GM18907 (cell line): ENCODE measurements at regions not wholly inside any gene's neighbourhood (a gene's known extent, or its start where the extent isn't known, plus 50 kb on each side); places are given as distances from the start of the nearest gene placed in this dataset.

Source experiments
- ATAC-seq: cut with Tn5 transposase; IDR thresholded peaks from one replicate; pipeline ENCODE4 v1.9.1; 2021; ENCODE audit warnings: mild to moderate bottlenecking, moderate library complexity; ENCODE audit not compliant: unreplicated experiment

DNA sequence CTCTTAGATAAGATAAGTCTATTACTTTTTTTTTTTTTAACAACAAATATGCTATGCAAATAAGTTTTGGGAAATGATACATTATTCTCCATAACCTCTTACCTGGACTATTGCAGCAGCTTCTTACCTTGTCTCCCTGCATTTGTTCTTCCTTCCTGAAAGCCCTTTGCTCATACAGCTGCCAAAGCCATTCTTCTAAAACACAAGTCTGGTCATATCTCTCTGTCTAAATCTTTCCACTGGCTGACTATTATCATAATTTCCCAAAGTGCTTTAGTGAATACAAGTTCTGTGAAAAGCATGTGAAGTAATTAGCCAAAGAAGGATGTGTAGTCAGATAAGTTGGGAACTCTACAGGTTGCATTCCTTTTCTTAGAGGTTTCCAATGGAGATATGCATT lies 115.4 kb upstream of the CNTLN start:
- ATAC-seq, result no peak

DNA sequence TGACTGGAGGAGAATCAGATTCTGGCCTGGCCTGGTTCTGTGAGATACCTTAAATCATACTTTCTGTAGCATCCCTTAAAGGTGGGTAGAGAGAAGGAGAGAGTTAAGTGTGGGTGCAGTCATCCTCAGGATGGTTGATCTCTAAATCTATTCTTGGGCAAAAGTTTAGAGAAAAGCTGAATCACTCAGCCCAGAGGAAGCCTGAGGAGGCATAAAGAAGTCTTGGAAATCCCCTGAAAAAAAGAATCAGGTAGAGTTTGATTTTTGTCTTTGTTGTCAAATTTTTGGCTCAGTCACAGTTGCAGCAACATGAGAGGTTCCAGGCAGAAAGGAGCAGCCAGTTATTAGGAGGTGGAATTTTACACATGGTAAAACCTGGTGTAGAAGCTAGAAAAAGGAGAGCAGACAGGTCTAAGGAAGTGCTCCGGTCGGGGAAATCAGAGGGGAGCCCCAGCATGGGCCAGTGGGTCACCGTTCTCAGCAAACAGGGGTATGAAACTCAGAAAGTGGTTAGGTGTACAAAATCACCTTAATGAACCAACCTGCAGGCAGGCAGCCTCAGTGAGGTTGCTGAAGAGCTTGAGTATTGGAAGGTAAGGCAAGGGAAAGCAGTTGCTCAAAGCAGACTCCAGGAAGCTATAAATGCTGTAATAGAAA lies 116.2 kb upstream of the CNTLN start:
- ATAC-seq, result peak; percentile 44

DNA sequence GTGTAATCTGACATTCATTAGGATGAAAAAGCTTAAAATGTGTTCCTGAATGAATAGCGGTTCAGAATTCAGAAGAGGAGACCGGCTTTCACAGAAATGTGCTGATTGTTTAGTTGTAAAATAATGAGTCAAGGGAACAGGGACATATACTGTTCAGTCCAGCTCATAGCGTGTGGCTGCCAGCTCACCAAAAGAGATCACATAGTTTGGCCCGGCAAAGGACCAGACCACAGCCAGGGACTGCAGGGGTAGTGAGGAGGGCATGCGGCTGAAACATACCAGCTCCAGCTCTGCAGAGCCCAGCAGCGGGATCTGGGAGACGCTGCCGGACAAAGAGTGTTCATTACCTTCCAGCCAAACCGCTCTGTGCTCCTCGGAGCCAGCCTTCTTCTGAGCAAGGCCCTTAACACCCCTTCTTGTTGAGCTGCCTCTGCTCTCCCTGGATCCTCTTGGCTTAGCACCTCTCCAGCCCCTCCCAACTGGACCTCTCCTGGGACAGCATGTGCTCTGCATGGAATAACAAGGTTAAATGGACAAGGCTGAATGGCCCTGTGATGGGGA lies 116.8 kb upstream of the CNTLN start:
- no peak for ATAC-seq

DNA sequence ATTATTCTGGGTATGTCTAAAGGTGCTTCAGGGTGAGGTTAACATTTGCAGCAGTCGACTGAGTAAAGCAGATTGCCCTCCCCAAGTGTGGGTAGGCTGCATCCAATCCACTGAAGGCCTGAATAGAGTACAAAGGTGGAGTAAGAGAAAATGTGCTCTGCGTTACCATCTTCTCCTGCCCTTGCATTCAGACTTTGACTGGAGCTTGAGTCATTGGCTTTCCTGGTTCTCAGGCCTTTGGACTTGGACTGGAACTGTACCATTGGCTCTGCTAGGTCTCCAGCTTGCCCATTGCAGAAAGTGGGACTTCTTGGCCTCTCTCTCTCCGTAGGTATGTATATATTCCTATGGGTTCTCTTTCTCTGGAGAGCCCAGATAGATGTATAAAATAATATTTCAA lies 120.9 kb upstream of the CNTLN start:
- no peak for ATAC-seq

DNA sequence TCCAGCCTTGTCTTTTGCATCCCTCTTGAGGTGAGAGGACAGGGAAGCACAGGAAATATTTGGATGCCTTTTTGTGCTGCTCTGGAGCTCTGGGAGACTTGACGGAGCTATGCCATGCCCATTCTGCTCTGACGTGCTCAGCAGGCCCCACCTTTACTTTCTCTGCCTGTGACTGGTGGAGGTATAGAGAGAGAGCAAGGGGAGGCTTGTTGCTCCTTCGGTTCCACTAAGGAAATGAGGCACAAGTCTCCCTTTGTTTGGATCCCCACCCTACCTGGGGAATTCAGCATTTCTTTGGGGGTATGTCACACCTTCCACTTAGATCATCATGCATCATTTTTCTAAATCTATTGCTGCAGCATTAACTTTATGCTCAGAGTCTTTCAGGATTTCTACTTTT lies 121.8 kb upstream of the CNTLN start:
- no peak for ATAC-seq

DNA sequence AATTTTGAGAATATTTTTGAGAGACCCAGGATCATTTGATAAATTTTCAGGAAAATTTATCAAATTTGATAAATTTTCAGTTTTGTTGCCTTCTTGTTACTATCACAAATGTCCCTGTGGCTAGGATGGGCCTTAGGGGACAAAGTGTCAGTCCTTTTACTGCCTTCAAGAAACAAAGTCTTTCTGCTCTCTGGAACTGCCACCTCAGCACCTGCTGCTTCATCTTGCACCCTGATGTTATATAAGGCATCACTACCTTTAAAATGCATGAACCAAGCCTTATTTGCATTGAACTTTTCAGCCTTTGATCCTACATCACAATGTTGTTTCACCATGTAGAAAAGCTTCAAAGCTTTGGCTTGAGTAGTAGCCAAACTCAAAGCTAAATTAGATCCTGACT lies 123.0 kb upstream of the CNTLN start:
- no peak for ATAC-seq

DNA sequence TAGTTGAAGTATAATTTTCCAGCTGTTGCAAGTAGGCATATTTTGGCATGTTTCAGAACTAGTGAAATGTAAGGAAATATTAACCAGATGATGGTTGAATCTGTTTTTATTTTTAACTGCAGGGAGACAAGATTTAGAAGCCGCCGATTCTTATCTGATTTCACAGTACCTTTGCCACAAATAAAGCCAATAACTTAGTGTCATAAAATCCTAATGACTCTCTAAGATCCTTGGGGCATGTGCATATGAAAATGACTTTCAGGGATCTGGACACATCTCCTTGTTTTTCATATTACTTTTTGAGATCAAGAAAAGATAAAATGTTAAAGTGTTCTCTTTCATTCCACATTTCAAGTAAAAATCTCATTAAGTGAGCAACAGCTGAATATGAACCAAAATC lies 125.8 kb upstream of the CNTLN start:
- no peak for ATAC-seq

DNA sequence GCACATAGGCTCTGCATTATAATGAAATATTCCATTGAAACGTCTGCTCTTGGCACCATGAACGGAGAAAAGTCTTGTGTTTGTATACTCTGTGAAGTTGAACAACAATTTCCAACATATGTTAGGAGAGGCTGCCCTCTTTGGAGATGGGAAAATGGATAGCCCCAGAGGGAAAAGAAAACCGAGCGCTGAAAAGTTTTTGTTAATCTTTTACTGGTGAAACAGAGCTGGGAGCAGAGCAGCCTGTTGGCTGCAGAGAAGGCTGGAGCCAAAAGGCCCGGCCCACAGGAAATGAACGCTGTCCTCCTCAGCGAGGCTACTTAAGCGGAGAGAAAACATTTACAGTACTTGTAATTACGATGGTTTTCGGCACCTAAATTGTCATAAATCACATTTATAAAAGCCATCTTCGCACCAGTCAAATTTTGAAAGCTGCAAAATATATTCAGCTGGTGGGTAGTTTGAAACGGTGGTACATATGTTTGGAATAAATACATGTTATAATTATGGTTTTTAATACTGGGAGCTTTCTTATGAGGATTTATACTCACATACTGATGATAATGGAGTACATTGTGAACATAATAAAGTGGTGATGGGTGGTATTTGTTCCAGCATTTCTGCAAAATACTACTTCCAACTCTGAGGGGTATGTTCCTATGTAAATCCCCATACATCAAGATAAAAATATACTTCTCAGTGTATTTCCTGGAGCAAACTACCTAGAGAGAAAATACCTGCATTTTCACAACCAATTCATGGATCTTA lies 129.6 kb upstream of the CNTLN start:
- ATAC-seq, result peak; percentile 80

DNA sequence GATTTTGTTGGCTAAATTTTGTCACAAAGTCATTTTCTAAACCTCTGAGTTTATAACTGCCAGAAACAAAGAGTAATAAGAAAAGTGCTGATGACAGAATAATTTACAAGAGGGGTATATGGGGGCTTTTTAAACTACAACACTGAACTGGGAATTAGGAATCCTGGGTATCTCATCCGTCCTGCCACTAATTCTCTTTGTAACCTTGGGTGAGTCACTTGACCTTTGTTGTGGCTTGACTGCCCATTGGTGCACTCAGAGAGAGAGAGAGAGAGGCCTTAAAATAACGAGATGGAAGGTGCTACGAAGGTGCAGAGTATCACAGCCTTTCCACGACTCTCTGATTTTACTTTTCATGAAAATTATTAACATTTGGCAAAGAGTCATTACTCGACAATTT lies 130.3 kb upstream of the CNTLN start:
- ATAC-seq, result no peak

DNA sequence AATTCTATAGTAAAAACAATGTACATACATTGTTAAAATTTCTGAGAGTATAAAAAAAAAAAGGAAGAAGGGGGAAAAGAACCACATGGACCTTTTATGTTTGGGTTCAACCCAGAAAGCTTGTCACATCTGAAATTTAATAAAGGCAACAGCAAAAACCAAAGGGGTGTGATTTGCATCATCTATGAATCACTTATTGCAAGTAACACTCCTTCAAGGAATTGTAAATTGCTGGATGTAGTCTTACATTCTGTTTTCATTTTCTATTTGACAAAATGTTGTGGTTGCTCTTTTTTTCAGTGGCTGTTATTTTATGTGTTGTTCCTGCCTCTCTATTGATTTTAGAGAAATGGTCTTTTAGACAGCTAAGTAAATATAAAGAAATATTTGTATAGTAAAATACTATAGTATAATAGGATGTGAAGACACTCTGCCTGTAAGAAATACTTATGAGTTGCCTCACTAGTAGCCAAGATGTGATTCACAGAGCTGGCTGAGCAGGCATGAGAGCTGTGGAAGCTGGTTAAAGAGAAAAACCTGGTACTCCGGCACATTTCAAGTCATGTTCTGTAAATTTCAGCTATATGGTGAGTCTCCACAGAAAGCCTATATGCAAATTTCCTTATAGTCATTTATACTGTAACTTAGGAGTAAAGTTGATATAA lies 131.1 kb upstream of the CNTLN start:
- ATAC-seq, result no peak

DNA sequence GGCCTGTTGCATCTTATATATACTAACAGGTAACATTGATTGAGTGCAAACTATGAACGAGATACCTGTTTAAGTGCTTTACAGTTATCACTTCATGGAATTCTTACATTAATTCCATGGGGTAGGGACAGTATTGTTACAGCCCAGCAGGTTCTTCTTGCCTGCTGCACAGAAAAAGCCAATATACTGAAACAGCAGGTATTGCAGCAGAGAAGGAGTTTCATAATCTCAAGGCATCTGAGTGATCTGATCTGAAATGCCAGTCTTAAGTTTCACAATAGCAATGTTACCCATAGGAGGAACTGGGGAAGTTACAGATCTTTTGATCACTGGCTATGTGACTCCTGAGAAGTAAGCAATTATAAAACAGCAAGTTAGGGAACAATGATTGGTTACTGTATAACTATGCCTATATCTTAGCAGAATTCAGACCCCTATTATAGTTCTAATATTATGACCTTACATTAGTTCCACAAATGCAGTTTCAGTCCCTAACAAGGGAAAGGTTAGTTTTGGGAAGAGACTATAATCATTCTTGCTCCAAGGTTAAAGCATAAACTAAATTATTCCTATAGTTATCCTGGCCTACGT lies 126.5 kb upstream of the BNC2 start:
- ATAC-seq, result no peak

DNA sequence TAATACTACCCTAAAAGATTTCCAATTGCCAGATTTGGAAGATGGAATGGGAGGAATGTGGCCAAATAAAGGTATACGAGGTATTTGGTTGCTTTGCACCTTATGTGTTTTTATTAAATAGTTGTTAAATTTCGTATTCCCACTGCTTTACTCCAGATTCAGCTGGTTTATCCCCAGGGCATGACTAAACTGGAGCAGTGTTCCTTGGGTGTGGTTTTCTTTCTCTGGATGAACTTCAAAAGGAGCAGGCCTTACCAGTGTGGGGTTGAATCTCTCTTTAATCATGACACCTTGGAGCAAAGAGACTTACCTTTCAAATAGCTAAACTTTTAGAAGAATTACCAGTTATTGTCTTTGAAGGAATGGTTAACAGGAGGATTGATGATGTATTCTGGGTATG lies 121.7 kb upstream of the BNC2 start:
- ATAC-seq, result no peak

DNA sequence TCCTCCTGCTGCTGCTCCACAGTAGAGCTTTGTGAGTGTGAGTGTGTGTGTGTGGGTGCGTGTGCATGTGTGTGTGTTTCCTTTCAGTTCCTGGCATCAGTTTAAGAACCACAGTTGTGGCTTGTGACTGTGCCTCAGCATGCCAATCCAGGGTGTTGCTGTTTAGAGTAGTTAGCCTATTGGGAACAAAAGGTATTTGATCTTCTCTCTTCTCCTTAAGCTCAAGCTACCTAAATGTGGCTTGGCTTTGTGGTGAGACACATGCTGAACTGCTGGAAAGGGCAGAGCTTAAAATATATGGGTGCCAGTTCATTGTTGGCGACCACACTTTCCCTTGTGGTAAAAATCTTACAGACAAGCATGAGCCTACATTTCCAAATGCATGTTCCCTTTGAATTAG lies 116.6 kb upstream of the BNC2 start:
- no peak for ATAC-seq

DNA sequence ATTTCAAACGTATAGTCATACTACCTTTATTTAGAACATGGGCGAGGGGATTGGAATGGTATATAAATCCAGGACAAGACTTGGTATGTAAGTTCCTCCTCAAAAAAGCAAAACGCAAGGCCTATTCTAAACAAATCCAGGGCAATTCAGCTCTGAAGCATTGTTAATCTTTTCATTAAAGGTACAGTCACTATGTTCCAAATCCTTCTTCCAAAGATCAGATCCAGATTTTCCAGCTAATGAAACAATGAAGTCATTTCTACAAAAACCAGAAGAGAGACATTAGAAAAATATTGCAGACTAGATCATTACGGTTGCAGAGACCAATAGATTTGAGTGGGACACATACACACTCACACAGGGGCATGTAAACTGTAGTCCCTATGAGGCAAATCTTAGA lies 116.1 kb upstream of the BNC2 start:
- ATAC-seq, result no peak

DNA sequence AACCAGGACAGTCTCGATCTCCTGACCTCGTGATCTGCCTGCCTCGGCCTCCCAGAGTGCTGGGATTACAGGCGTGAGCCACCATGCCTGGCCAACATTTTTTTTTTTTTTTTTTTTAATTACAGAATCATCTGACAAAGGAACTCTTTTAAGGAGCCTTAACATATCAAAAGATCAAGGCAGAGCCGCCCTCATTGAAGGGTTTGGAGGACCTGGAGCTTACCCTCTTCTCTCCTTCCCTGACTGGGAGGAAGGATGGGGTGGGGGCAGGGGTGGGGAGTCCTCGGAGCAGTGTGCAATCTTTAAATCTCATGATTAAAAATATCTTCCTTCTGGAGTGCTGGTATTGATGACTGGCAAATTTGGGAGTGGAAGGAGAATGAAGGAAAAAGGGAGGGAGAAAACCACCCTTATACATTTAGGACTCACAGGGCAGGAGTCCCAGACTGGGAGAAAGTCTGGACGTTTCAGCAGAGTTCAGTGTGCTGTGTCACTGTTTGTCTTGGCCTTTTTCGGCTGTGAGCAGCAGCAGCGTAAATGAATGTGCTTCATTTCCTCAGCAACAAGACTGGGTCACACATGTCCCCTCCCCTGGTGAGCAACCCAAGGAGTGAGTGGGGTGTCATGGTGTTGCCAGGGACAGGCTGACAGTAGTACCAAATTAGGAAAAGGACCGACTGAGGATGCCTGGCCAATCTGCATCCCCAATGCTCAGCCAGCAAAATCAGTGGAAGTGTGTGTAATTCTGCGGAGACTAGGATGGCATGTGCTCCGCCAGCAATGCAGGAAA lies 115.3 kb upstream of the BNC2 start:
- ATAC-seq, result no peak

DNA sequence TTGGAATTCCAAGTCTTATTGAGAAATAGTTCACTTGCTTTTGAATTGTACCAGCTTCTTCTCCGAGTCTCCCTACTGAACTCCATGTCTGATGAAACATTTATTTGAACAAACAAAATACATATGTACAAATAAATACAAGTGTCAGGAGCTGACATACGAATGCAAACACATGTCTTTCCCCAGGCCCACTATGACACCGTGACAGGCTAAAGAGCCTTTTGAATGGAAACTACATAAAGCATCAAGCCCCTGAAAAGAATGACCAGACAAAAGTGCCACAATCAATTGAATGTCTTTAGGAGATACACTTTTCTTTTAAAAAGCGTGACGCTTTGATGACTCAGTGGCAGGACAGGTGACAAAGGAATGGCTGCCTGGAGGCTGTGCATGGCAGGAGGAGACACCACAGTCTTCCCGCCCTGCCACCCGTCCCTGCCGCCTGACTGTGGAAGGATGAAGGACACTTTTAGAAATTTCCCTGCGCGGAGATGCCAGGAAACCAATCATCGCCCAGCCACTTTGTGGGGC lies 112.4 kb upstream of the BNC2 start:
- no peak for ATAC-seq

DNA sequence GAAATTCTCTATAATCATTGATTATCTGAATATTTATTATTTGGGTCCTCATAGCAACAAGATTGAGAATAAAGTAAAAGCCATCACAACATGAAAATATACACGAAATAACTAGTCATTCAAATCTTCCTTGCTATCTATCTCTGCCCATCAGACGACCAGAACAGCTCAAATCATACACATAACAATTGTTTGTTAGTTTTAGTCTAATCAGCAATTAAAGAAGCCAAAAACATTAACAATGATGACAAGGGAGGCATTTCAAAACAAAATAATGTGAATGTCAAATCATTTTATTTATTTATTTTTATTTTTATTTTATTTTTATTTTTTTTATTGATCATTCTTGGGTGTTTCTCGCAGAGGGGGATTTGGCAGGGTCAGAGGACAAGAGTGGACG lies 106.0 kb upstream of the BNC2 start:
- ATAC-seq, result no peak

DNA sequence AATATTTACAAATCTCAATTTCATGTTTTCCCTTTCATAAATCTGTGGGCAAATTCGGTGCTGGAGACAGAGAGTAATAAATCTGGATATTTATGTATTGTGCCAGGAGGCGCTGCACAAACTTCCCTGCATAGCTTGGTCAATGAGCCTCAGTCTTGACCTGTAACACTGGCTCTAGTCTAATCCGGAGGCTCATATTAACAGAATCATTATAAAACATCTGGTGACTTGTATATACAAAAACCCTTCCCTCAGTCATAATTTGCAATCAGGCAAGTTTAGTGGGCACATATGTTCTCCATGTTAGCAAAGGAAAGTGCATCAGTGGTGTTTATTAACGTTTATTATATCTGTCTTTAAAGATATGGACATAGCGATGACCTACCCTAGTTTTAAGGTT lies 104.0 kb upstream of the BNC2 start:
- no peak for ATAC-seq

DNA sequence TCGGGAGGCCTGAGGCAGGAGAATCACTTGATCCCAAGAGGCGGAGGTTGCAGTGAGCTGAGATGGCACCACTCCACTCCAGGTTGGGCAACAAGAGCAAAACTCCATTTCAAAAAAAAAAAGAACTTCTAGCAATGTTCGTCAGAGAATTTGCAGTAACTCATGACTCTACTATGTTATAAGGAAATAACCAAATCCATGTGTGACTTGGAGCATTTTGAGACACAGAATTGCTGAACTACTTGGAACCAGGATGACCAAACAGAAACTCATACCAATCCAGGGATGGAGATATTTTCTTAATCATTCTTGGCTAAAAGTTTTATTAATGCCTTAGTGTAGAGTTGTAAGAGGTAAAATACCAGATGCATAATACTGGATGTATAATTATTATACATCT lies 99.9 kb upstream of the BNC2 start:
- ATAC-seq, result no peak

DNA sequence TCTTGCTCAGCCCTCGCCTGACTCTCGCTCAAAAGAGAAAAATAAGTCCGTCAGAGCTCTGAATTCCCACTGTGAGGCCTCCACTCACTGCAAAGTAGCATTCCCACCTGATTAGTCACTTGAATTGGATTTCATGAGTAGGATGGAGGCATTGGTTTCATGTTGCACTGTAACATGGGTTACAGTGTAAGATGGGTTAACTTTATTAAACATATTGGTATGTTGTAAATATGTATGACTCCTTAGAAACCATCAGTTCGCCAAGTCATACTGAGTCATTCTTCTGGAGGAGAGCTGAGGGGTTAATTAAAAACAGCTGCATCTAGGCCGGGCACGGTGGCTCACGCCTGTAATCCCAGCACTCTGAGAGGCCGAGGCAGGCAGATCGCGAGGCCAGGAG lies 93.8 kb upstream of the BNC2 start:
- ATAC-seq, result no peak

DNA sequence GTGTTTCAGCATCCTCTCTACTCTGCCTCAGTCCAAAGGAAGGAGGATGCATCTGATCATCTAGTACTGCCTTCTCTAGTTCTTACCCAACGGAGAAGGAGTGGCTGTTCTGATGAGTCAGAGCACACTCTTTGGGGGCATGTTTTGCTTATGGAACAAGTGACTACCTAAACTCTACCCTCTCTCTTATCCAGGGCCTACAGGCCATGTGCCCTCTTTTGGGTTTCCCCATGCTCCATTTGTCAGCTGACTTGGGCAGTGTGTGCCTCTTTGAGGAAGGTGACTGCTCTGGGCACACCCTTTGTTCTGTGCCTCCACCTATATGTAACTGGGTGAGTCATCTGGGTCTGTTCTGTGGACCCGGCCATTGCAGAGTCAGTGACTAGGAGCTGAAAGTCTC lies 89.6 kb upstream of the BNC2 start:
- ATAC-seq, result no peak
